ENCODE measurements at regions not wholly inside any gene's neighbourhood (a gene's known extent, or its start where the extent isn't known, plus 50 kb on each side); places are given as distances from the start of the nearest gene placed in this dataset.
"Not testable (repeated sequence)": the region's sequence is repeated elsewhere in the genome, so short reads cannot be mapped to it uniquely, and the experiment has no call there.

DNA sequence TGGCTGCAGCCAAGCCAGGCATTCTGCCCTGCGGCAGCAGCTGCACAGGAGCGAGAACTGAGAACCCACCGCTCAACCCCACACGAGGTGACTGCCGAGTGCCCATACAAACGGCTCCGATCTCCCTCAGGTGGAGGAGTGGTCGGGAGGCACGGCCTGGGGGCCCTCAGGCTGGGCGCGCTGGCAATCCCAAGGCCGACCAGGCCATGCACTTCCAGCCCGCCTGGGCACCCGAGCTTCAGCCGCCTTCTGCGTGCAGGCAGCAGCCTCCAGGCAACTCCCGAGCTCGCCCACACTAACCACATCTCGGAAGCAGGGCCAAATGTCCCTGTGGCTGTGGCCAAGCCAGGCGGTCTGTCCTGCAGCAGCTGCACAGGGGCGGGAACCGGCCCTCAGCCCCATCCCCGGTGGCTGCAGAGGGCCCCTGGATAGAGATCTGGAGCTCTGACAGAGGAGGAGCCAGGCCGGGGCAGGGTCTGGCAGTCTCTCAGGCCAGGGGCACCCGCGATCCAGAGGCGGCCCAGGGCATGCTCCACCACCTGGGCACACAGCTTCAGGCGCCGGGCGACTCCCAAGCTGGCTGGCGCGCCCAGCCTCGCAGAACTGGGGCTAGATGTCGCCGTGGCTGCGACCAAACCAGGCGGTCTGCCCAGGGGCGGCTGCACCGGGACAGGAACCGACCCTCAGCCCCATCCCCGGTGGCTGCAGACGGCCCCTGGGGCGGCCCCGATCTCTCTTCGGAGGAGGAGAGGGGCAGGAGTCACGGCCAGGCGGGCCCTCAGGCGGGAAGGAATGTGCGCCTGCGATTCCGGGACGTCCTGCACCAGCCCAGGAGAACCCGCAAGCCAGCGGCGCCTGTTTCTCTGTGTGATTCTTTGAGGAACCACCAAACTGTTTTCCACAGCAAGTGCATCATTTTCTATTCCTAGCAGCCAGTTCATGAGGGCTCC is 538.0 kb downstream of the CWH43 start:
- H3K4me3 ChIP-seq (ENCODE audit: low read length); H3K27ac ChIP-seq (ENCODE audit: low read depth in 1 of 2, low read length in 2 of 2); H3K4me1 Mint-ChIP-seq (ENCODE audit: low read depth); H3K36me3 Mint-ChIP-seq (ENCODE audit: low read depth); H3K9me3 Mint-ChIP-seq; H3K27me3 Mint-ChIP-seq; DNase-seq; H3K27ac Mint-ChIP-seq; POLR2A ChIA-PET; CTCF ChIA-PET; H3K4me3 Mint-ChIP-seq; H3K27me3 ChIP-seq (ENCODE audit: control insufficient read depth in 1 of 2, insufficient read depth in 2 of 2, low read length in 2 of 2); intact Hi-C loops (cut with DNase I, micrococcal nuclease); H3K4me1 ChIP-seq (ENCODE audit: insufficient read depth, low read length); H3K36me3 ChIP-seq (ENCODE audit: insufficient read depth, low read length); ATAC-seq (ENCODE audit: poor library complexity): not testable (repeated sequence)
- H3K9me3 ChIP-seq (ENCODE audit: control insufficient read depth in 1 of 2, insufficient read depth in 1 of 2, low read length in 2 of 2) = peaks cover 0 to 19% of the 10 kb centered on the region in 2 experiments

- H3K4me3 Mint-ChIP-seq; H3K4me1 Mint-ChIP-seq (ENCODE audit: low read depth); H3K27ac Mint-ChIP-seq; H3K27me3 ChIP-seq (ENCODE audit: control insufficient read depth in 1 of 2, insufficient read depth in 2 of 2, low read length in 2 of 2); H3K36me3 ChIP-seq (ENCODE audit: insufficient read depth, low read length); POLR2A ChIA-PET; H3K4me3 ChIP-seq (ENCODE audit: low read length); H3K36me3 Mint-ChIP-seq (ENCODE audit: low read depth); H3K27me3 Mint-ChIP-seq; DNase-seq; H3K4me1 ChIP-seq (ENCODE audit: insufficient read depth, low read length); intact Hi-C loops (cut with DNase I, micrococcal nuclease); H3K9me3 Mint-ChIP-seq; CTCF ChIA-PET; H3K27ac ChIP-seq (ENCODE audit: low read depth in 1 of 2, low read length in 2 of 2); ATAC-seq (ENCODE audit: poor library complexity): not testable (repeated sequence)
- H3K9me3 ChIP-seq (ENCODE audit: control insufficient read depth in 1 of 2, insufficient read depth in 1 of 2, low read length in 2 of 2) = peaks cover 0 to 10% of the 10 kb centered on the region in 2 experiments
Observed at GRCh38 chr4:49558916-49559676, 573.0 kb downstream of the CWH43 start.

DNA sequence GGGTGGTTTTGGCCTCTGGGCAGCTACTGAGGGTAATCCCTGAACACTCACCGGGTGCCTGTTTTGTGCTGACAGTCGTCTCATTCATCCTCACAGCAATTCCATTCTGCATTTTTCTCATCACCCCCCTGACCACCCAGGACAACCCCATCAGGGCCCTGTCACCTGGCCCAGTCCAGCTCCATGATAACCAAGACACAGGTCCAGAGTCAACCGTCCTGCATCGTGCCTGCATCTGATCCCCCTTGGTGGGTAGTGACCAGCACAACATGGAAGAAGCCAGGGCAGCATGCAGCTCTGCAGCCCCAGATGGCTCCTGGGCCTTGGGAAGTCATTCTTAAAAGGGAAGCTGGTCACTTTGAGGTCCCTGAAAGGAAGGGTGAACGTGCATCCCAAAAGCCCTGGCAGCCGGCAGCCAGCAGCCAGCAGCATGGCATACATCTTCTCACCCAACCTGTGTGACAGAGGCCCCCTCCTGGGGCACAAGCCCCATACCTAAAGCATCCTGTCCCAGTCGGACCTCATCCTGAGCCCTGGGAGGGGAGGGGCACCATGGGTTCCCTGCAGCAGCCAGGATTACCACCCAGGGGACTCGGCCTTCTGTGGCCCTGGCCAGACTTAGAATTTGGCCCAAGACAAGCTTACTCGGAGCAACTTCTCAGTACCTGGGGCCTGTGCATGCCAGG is 574.2 kb downstream of the CWH43 start:
- H3K27ac ChIP-seq (ENCODE audit: low read depth in 1 of 2, low read length in 2 of 2) = not testable (repeated sequence)

DNA sequence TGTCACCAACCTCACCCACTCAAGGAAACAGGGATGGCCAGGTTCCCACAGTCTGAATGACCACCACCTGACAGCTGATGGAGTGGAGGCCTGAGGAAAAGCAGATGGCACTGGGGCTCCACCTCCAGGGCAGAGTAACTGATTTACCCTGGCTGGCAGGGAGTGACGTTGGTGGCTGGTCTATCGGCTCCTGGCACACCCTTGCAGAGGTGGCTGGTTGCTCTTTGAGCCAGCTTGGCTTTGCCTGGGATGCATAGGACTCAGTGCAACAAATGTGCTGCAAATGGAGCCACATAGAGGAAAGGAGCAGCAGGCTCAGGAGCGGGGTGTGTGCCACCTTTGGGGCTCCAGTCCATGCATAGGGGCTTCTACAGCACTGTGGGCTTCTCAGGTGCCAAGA is 574.8 kb downstream of the CWH43 start:
- POLR2A ChIA-PET; intact Hi-C loops (cut with DNase I, micrococcal nuclease); H3K4me3 ChIP-seq (ENCODE audit: low read length); DNase-seq; CTCF ChIA-PET; H3K27me3 ChIP-seq (ENCODE audit: control insufficient read depth in 1 of 2, insufficient read depth in 2 of 2, low read length in 2 of 2); H3K9me3 Mint-ChIP-seq; H3K27ac Mint-ChIP-seq; ATAC-seq (ENCODE audit: poor library complexity); H3K36me3 Mint-ChIP-seq (ENCODE audit: low read depth); H3K4me1 ChIP-seq (ENCODE audit: insufficient read depth, low read length); H3K27ac ChIP-seq (ENCODE audit: low read depth in 1 of 2, low read length in 2 of 2); H3K4me1 Mint-ChIP-seq (ENCODE audit: low read depth); H3K27me3 Mint-ChIP-seq; H3K36me3 ChIP-seq (ENCODE audit: insufficient read depth, low read length); H3K4me3 Mint-ChIP-seq: not testable (repeated sequence)
- peaks cover 0 to 12% of the 10 kb centered on the region in 2 experiments for H3K9me3 ChIP-seq (ENCODE audit: control insufficient read depth in 1 of 2, insufficient read depth in 1 of 2, low read length in 2 of 2)

More for the DNA sequence above, 574.2 kb downstream of the CWH43 start:
- H3K4me1 Mint-ChIP-seq (ENCODE audit: low read depth); H3K27me3 Mint-ChIP-seq; ATAC-seq (ENCODE audit: poor library complexity); H3K4me1 ChIP-seq (ENCODE audit: insufficient read depth, low read length); H3K4me3 Mint-ChIP-seq; CTCF ChIA-PET; POLR2A ChIA-PET; H3K4me3 ChIP-seq (ENCODE audit: low read length); H3K36me3 Mint-ChIP-seq (ENCODE audit: low read depth); DNase-seq; H3K9me3 Mint-ChIP-seq; H3K27me3 ChIP-seq (ENCODE audit: control insufficient read depth in 1 of 2, insufficient read depth in 2 of 2, low read length in 2 of 2); H3K27ac Mint-ChIP-seq; intact Hi-C loops (cut with DNase I, micrococcal nuclease); H3K36me3 ChIP-seq (ENCODE audit: insufficient read depth, low read length): not testable (repeated sequence)
- H3K9me3 ChIP-seq (ENCODE audit: control insufficient read depth in 1 of 2, insufficient read depth in 1 of 2, low read length in 2 of 2) = peaks cover 0 to 10% of the 10 kb centered on the region in 2 experiments

DNA sequence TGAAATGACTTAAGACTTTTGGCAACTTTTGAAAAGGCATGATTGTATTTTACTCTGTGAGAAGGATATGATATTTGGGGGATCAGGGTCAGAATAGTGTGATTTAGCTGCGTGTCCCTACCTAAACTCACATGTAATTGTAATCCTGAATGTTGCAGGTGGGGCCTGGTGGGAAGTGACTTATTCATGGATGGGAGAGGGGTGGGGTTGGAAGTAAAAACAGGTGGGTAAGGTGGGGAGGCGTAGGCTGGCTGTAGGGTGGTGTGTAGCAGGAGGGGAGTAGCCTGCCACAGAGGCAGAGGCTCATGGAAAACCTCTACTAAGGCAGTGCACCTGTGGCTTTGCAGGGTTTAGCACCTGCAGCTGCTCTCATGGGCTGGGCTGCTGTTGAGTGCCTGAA is 584.2 kb downstream of the CWH43 start:
- DNase-seq; H3K4me3 ChIP-seq (ENCODE audit: low read length); ATAC-seq (ENCODE audit: poor library complexity); intact Hi-C loops (cut with DNase I, micrococcal nuclease); H3K36me3 ChIP-seq (ENCODE audit: insufficient read depth, low read length); H3K4me3 Mint-ChIP-seq; H3K36me3 Mint-ChIP-seq (ENCODE audit: low read depth); H3K27me3 Mint-ChIP-seq; H3K27me3 ChIP-seq (ENCODE audit: control insufficient read depth in 1 of 2, insufficient read depth in 2 of 2, low read length in 2 of 2); POLR2A ChIA-PET; H3K27ac ChIP-seq (ENCODE audit: low read depth in 1 of 2, low read length in 2 of 2); H3K27ac Mint-ChIP-seq; H3K4me1 Mint-ChIP-seq (ENCODE audit: low read depth); CTCF ChIA-PET; H3K4me1 ChIP-seq (ENCODE audit: insufficient read depth, low read length): not testable (repeated sequence)
- peaks cover 29% of the 10 kb centered on the region for H3K9me3 Mint-ChIP-seq
- H3K9me3 ChIP-seq (ENCODE audit: control insufficient read depth in 1 of 2, insufficient read depth in 1 of 2, low read length in 2 of 2) = peaks cover 0 to 15% of the 10 kb centered on the region in 2 experiments

- CTCF ChIA-PET; H3K27me3 ChIP-seq (ENCODE audit: control insufficient read depth in 1 of 2, insufficient read depth in 2 of 2, low read length in 2 of 2); H3K27ac ChIP-seq (ENCODE audit: low read depth in 1 of 2, low read length in 2 of 2); H3K27me3 Mint-ChIP-seq; ATAC-seq (ENCODE audit: poor library complexity); H3K4me3 Mint-ChIP-seq; intact Hi-C loops (cut with DNase I, micrococcal nuclease); H3K27ac Mint-ChIP-seq; H3K36me3 ChIP-seq (ENCODE audit: insufficient read depth, low read length); H3K4me1 ChIP-seq (ENCODE audit: insufficient read depth, low read length); H3K4me1 Mint-ChIP-seq (ENCODE audit: low read depth); POLR2A ChIA-PET; H3K4me3 ChIP-seq (ENCODE audit: low read length); DNase-seq: not testable (repeated sequence)
- peaks cover 12% of the 10 kb centered on the region for H3K36me3 Mint-ChIP-seq (ENCODE audit: low read depth)
- peaks cover 37% of the 10 kb centered on the region for H3K9me3 Mint-ChIP-seq
- H3K9me3 ChIP-seq (ENCODE audit: control insufficient read depth in 1 of 2, insufficient read depth in 1 of 2, low read length in 2 of 2) = peaks cover 0 to 24% of the 10 kb centered on the region in 2 experiments
Observed at GRCh38 chr4:49573666-49574215, 587.7 kb downstream of the CWH43 start.
